Neural cell (in vitro differentiated cells): ENCODE measurements at regions not wholly inside any gene's neighbourhood (a gene's known extent, or its start where the extent isn't known, plus 50 kb on each side); places are given as distances from the start of the nearest gene placed in this dataset.

Experiments used
- H2AFZ ChIP-seq: fragments of 200-600, 300-800 bp; sonication (generic), shearing (Covaris generic); 2 replicates; pipeline ENCODE4 v1.6.0; 2014; ENCODE audit warnings: low read depth, mild to moderate bottlenecking, antibody characterized with exemption, low read length, moderate library complexity
- H3F3A ChIP-seq: fragments of 200-600 bp; shearing (Covaris generic); 2 replicates; pipeline ENCODE4 v1.6.1; 2016; ENCODE audit warnings: mild to moderate bottlenecking, moderate library complexity, mixed read lengths, antibody characterized with exemption, low read length; ENCODE audit not compliant: insufficient read depth, poor library complexity, severe bottlenecking
- H3K27ac ChIP-seq: fragments of 200-600, 300-800 bp; sonication (generic), shearing (Covaris generic); 2 replicates; pipeline ENCODE4 v1.5.1; 2014; ENCODE audit warnings: mild to moderate bottlenecking, low read length, moderate library complexity
- H3K27me3 ChIP-seq: fragments of 300-800, 200-600 bp; sonication (generic), shearing (Covaris generic); 2 replicates; pipeline ENCODE4 v1.6.0; 2014; ENCODE audit warnings: mild to moderate bottlenecking, low read depth, low read length, moderate library complexity; ENCODE audit not compliant: insufficient read depth
- H3K36me3 ChIP-seq: fragments of 300-800, 200-600 bp; sonication (generic), shearing (Covaris generic); 2 replicates; pipeline ENCODE4 v1.5.1; 2014; ENCODE audit warnings: mild to moderate bottlenecking, antibody characterized with exemption, low read length, moderate library complexity; ENCODE audit not compliant: insufficient read depth
- H3K4me2 ChIP-seq: fragments of 300-800, 200-600 bp; sonication (generic), shearing (Covaris generic); 2 replicates; pipeline ENCODE4 v1.6.0; 2014; ENCODE audit warnings: mild to moderate bottlenecking, low read length
- H3K4me3 ChIP-seq: fragments of 300-800, 200-600 bp; sonication (generic), shearing (Covaris generic); 2 replicates; pipeline ENCODE4 v1.5.1; 2014; ENCODE audit warnings: mild to moderate bottlenecking, low read length, moderate library complexity
- H3K79me2 ChIP-seq: fragments of 200-600 bp; shearing (Covaris generic); replicated peaks from 2 replicates; pipeline ENCODE4 v1.6.0; 2014; ENCODE audit warnings: mild to moderate bottlenecking, low read length, moderate library complexity; ENCODE audit not compliant: insufficient read depth
- H3K9ac ChIP-seq: fragments of 300-800, 200-600 bp; sonication (generic), shearing (Covaris generic); 2 replicates; pipeline ENCODE4 v1.6.1; 2016; ENCODE audit warnings: mild to moderate bottlenecking, low read length, mixed read lengths
- H3K9me2 ChIP-seq: fragments of 200-600 bp; shearing (Covaris generic); 2 replicates; pipeline ENCODE4 v1.6.1; 2016; ENCODE audit warnings: mild to moderate bottlenecking, low read length, mixed read lengths; ENCODE audit not compliant: insufficient read depth
- H3K9me3 ChIP-seq: fragments of 200-600, 300-800 bp; sonication (generic), shearing (Covaris generic); 2 replicates; pipeline ENCODE4 v1.6.1; 2016; ENCODE audit warnings: mild to moderate bottlenecking, mixed run types, low read length, moderate library complexity, mixed read lengths
- H4K20me1 ChIP-seq: fragments of 200-600 bp; shearing (Covaris generic); 2 replicates; pipeline ENCODE4 v1.6.1; 2016; ENCODE audit warnings: mild to moderate bottlenecking, mixed run types; ENCODE audit not compliant: insufficient read depth
- CTCF ChIP-seq: fragments of 450-650 bp; IDR thresholded peaks from 2 replicates; pipeline ENCODE4 v1.5.1; 2014; ENCODE audit warnings: antibody characterized with exemption, mild to moderate bottlenecking, moderate library complexity; ENCODE audit not compliant: poor library complexity, severe bottlenecking
- EP300 ChIP-seq: fragments of 450-650 bp; conservative IDR thresholded peaks from 2 replicates; pipeline ENCODE4 v1.6.1; 2014; ENCODE audit warnings: antibody characterized with exemption, mild to moderate bottlenecking, moderate library complexity; ENCODE audit not compliant: poor library complexity, severe bottlenecking
- EZH2 ChIP-seq: fragments of 200-600, 300-800 bp; shearing (Covaris generic), sonication (generic); IDR thresholded peaks from 2 replicates; pipeline ENCODE4 v1.6.1; 2014; ENCODE audit warnings: antibody characterized with exemption, low read length, borderline replicate concordance, mild to moderate bottlenecking; ENCODE audit not compliant: insufficient read depth, poor library complexity, severe bottlenecking
- MXI1 ChIP-seq: fragments of 450-650 bp; conservative IDR thresholded peaks from 2 replicates; pipeline ENCODE4 v1.6.1; 2014; ENCODE audit warnings: antibody characterized with exemption, mild to moderate bottlenecking; ENCODE audit not compliant: poor library complexity, severe bottlenecking
- POLR2AphosphoS5 ChIP-seq: IDR thresholded peaks from 2 replicates; pipeline ENCODE4 v1.6.1; 2012
- RAD21 ChIP-seq: fragments of 450-650 bp; conservative IDR thresholded peaks from 2 replicates; pipeline ENCODE4 v1.6.1; 2014; ENCODE audit warnings: antibody characterized with exemption, mild to moderate bottlenecking, moderate library complexity
- SMC3 ChIP-seq: fragments of 450-650 bp; conservative IDR thresholded peaks from 2 replicates; pipeline ENCODE4 v1.6.1; 2014; ENCODE audit warnings: antibody characterized with exemption, mild to moderate bottlenecking, moderate library complexity; ENCODE audit not compliant: poor library complexity
- TAF1 ChIP-seq: IDR thresholded peaks from 2 replicates; pipeline ENCODE4 v1.6.1; 2012; ENCODE audit warnings: low read depth

DNA sequence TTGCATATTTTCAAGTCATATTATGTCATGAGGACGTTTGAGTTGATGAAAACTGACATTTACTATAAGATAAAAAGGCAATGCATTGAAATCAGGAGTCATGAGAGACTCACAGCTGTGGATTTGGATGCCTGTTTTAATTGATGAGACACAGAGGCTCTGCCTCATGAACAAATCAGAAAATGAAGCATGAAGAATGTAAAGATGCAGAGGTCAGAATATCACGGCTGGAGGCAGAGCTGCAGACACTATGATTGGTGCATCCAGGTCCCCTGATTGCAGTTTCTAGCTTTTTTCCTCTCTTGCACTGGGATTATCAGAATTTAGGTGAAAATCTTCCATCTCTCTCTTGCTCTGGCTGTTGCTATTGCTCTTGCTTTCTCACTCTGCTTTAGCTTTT lies 74.7 kb downstream of the FAM47B start:
- no peaks in the 10 kb centered on the region for H4K20me1 ChIP-seq
- H3K9me3 ChIP-seq: no peaks in the 10 kb centered on the region
- H3K27me3 ChIP-seq: no peaks in the 10 kb centered on the region
- H3K9ac ChIP-seq: no peak overlapping the region
- no peak overlapping the region for H2AFZ ChIP-seq
- no peak overlapping the region for H3K4me3 ChIP-seq
- H3K4me2 ChIP-seq: no peak overlapping the region
- no peaks in the 10 kb centered on the region for H3K9me2 ChIP-seq
- TF ChIP-seq EP300: no peak
- TF ChIP-seq MXI1: no peak
- TF ChIP-seq EZH2: no peak
- TF ChIP-seq RAD21: no peak
- no peaks in the 10 kb centered on the region for H3K36me3 ChIP-seq
- H3K27ac ChIP-seq: no peak overlapping the region
- no peaks in the 10 kb centered on the region for H3F3A ChIP-seq
- no peaks in the 10 kb centered on the region for H3K79me2 ChIP-seq

DNA sequence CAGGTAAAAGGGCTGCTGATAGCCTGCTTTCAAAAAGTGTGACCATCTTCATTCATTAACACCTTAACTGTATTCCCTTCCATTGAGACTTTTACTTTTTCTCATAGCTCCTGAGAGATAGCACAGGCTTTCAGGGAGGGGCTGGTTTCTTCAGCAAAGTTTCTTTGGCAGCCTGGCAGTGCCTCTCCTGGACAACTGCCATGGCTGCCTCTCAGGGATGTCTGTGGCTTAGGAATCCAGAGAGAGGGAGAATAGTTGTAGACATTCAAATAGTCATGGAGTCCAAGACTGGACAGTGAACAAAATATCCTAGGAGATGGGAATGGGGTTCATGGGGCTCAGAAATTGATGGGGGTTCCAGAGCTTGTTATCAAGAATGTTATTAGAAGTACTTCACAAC lies 81.1 kb downstream of the FAM47B start:
- TF ChIP-seq CTCF: no peak
- H3K27me3 ChIP-seq: no peaks in the 10 kb centered on the region
- H2AFZ ChIP-seq: no peak overlapping the region
- H3K4me3 ChIP-seq: no peak overlapping the region
- H3K9me2 ChIP-seq: no peaks in the 10 kb centered on the region
- no peak overlapping the region for H3K9ac ChIP-seq
- H3K27ac ChIP-seq: no peak overlapping the region
- H3K4me2 ChIP-seq: no peak overlapping the region
- no peaks in the 10 kb centered on the region for H3K9me3 ChIP-seq
- no peaks in the 10 kb centered on the region for H4K20me1 ChIP-seq
- no peaks in the 10 kb centered on the region for H3F3A ChIP-seq
- H3K36me3 ChIP-seq: no peaks in the 10 kb centered on the region
- no peaks in the 10 kb centered on the region for H3K79me2 ChIP-seq

GRCh38 chrX:35025820-35026219 lies 83.2 kb downstream of the FAM47B start:
- TF ChIP-seq RAD21: no peak
- TF ChIP-seq EZH2: no peak
- TF ChIP-seq CTCF: no peak
- TF ChIP-seq TAF1: no peak
- TF ChIP-seq POLR2AphosphoS5: no peak
- TF ChIP-seq SMC3: no peak
- Histone ChIP-seq H3K9ac (no peak overlapping the region), H3K27me3 (no peaks in the 10 kb centered on the region)

More at GRCh38 chrX:35025820-35026219, 83.2 kb downstream of the FAM47B start:
- Histone ChIP-seq H3K27ac (no peak overlapping the region), H3F3A (no peaks in the 10 kb centered on the region), H4K20me1 (no peaks in the 10 kb centered on the region), H3K4me2 (no peak overlapping the region), H3K9me3 (no peaks in the 10 kb centered on the region), H3K9me2 (no peaks in the 10 kb centered on the region), H3K4me3 (no peak overlapping the region), H3K79me2 (no peaks in the 10 kb centered on the region), H2AFZ (no peak overlapping the region), H3K36me3 (no peaks in the 10 kb centered on the region)
